GM23338 (cell line): ENCODE measurements at regions not wholly inside any gene's neighbourhood (a gene's known extent, or its start where the extent isn't known, plus 50 kb on each side); places are given as distances from the start of the nearest gene placed in this dataset.

Source experiments
- ATAC-seq: fragments of 200-7000 bp; cut with Tn5 transposase; 3 replicates; pipeline ENCODE4 v1.9.1; 2020
- DNase-seq: peaks from one replicate; pipeline ENCODE4 v3.0.0-alpha.2; 2015; ENCODE audit warnings: low spot score
- H2AFZ ChIP-seq: fragments of 200-600 bp; sonication (generic); 2 replicates; pipeline ENCODE4 v1.8.0; 2016; ENCODE audit warnings: antibody characterized with exemption, mild to moderate bottlenecking, moderate library complexity
- H3F3A ChIP-seq: fragments of 200-600 bp; sonication (generic); replicated peaks from 2 replicates; pipeline ENCODE4 v1.8.0; 2017; ENCODE audit warnings: antibody characterized with exemption, mixed run types, low read depth
- H3K27ac ChIP-seq: fragments of 200-600 bp; sonication (generic); 2 replicates; pipeline ENCODE4 v1.6.1; 2016; ENCODE audit warnings: low read depth
- H3K27me3 ChIP-seq: fragments of 200-600 bp; sonication (generic); 2 replicates; pipeline ENCODE4 v1.8.0; 2016; ENCODE audit warnings: mild to moderate bottlenecking, mixed run types, moderate library complexity; ENCODE audit not compliant: insufficient read depth
- H3K36me3 ChIP-seq: fragments of 200-600 bp; sonication (generic); 2 replicates; pipeline ENCODE4 v1.8.0; 2016; ENCODE audit warnings: mild to moderate bottlenecking; ENCODE audit not compliant: insufficient read depth
- H3K4me1 ChIP-seq: fragments of 200-600 bp; sonication (generic); 2 replicates; pipeline ENCODE4 v1.8.0; 2016; ENCODE audit warnings: mild to moderate bottlenecking, moderate library complexity; ENCODE audit not compliant: insufficient read depth
- H3K4me2 ChIP-seq: fragments of 200-600 bp; sonication (generic); 2 replicates; pipeline ENCODE4 v1.7.1; 2017; ENCODE audit warnings: mixed run types
- H3K4me3 ChIP-seq: fragments of 200-600 bp; sonication (generic); 2 replicates; pipeline ENCODE4 v1.6.1; 2016; ENCODE audit warnings: mixed run types
- H3K79me2 ChIP-seq: fragments of 200-600 bp; sonication (generic); replicated peaks from 2 replicates; pipeline ENCODE4 v1.8.0; 2017; ENCODE audit warnings: mild to moderate bottlenecking; ENCODE audit not compliant: insufficient read depth
- H3K9me2 ChIP-seq: fragments of 200-600 bp; sonication (generic); 2 replicates; pipeline ENCODE4 v1.8.0; 2017; ENCODE audit not compliant: insufficient read depth
- H4K20me1 ChIP-seq: fragments of 200-600 bp; sonication (generic); replicated peaks from 2 replicates; pipeline ENCODE4 v1.8.0; 2017; ENCODE audit warnings: mild to moderate bottlenecking; ENCODE audit not compliant: insufficient read depth
- H3K27ac Mint-ChIP-seq: 2 replicates; pipeline ENCODE4 v1.8.0; 2020; ENCODE audit warnings: inconsistent platforms, mild to moderate bottlenecking, moderate library complexity, mixed read lengths
- H3K27me3 Mint-ChIP-seq: 3 replicates; pipeline ENCODE4 v1.8.0; 2022; ENCODE audit warnings: low read depth, mild to moderate bottlenecking, moderate library complexity, mixed read lengths, inconsistent platforms; ENCODE audit not compliant: insufficient read depth, poor library complexity
- H3K36me3 Mint-ChIP-seq: 3 replicates; pipeline ENCODE4 v1.8.0; 2021; ENCODE audit warnings: low read depth, mild to moderate bottlenecking, inconsistent platforms, moderate library complexity, mixed read lengths
- H3K4me1 Mint-ChIP-seq: 3 replicates; pipeline ENCODE4 v1.8.0; 2020; ENCODE audit warnings: mild to moderate bottlenecking, inconsistent platforms, mixed read lengths
- H3K4me3 Mint-ChIP-seq: 3 replicates; pipeline ENCODE4 v1.8.0; 2021; ENCODE audit warnings: moderate library complexity, mild to moderate bottlenecking, inconsistent platforms, mixed read lengths
- H3K9me3 Mint-ChIP-seq: 3 replicates; pipeline ENCODE4 v1.8.0; 2020; ENCODE audit warnings: moderate library complexity, mild to moderate bottlenecking, inconsistent platforms, mixed read lengths
- CREB1 ChIP-seq: fragments of 250-450 bp; sonication (Bioruptor Pico); IDR thresholded peaks from 2 replicates; pipeline ENCODE4 v1.5.0; 2020; ENCODE audit warnings: low read depth, mild to moderate bottlenecking, moderate library complexity
- CTCF ChIP-seq, 2 experiments: fragments of 200-600 bp in 1 of 2; sonication (generic) in 1 of 2; conservative IDR thresholded peaks; 2 replicates each; pipeline versions ENCODE4 v1.5.1 to v1.6.1; 2016 to 2017; ENCODE audit warnings: antibody characterized with exemption in 2 of 2, low read depth in 2 of 2, mild to moderate bottlenecking in 2 of 2, moderate library complexity in 1 of 2
- ETS1 ChIP-seq: IDR thresholded peaks from 2 replicates; pipeline ENCODE4 v1.6.1; 2016; ENCODE audit warnings: antibody characterized with exemption
- EZH2 ChIP-seq: fragments of 200-600 bp; sonication (generic); IDR thresholded peaks from one replicate; pipeline ENCODE4 v1.8.0; 2017; ENCODE audit warnings: antibody characterized with exemption, mild to moderate bottlenecking, low read depth; ENCODE audit not compliant: unreplicated experiment
- EZH2phosphoT487 ChIP-seq: fragments of 200-600 bp; sonication (generic); IDR thresholded peaks from one replicate; pipeline ENCODE4 v1.8.1; 2018; ENCODE audit warnings: antibody characterized with exemption; ENCODE audit not compliant: unreplicated experiment
- JUNB ChIP-seq: IDR thresholded peaks from one replicate; pipeline ENCODE4 v1.6.1; 2016; ENCODE audit warnings: antibody characterized with exemption; ENCODE audit not compliant: unreplicated experiment
- NANOG ChIP-seq: IDR thresholded peaks from 2 replicates; pipeline ENCODE4 v1.6.1; 2016; ENCODE audit warnings: antibody characterized with exemption, borderline replicate concordance
- POLR2AphosphoS5 ChIP-seq: IDR thresholded peaks from 2 replicates; pipeline ENCODE4 v1.6.1; 2016; ENCODE audit warnings: antibody characterized with exemption, low read depth
- STAT1 ChIP-seq: IDR thresholded peaks from one replicate; pipeline ENCODE4 v1.6.1; 2016; ENCODE audit warnings: antibody characterized with exemption; ENCODE audit not compliant: unreplicated experiment
- ZNF114 ChIP-seq: fragments of 250-450 bp; sonication (Bioruptor Pico); IDR thresholded peaks from 2 replicates; pipeline ENCODE4 v1.5.0; 2020; ENCODE audit warnings: mild to moderate bottlenecking, moderate library complexity
- ZNF331 ChIP-seq: fragments of 250-450 bp; sonication (Bioruptor Pico); IDR thresholded peaks from 2 replicates; pipeline ENCODE4 v1.5.0; 2020; ENCODE audit warnings: low read depth, mild to moderate bottlenecking, moderate library complexity
- TF ChIP-seq, protein P1 (sequence below): IDR thresholded peaks from one replicate; pipeline ENCODE4 v1.6.1; 2018; ENCODE audit warnings: antibody characterized with exemption; ENCODE audit not compliant: unreplicated experiment

- H3K9me2 ChIP-seq: no peaks in the 10 kb centered on the region
- no peaks in the 10 kb centered on the region for H3K27me3 ChIP-seq
- H3K4me1 ChIP-seq: no peaks in the 10 kb centered on the region
- no peaks in the 10 kb centered on the region for H3F3A ChIP-seq
- no peak overlapping the region for H3K27ac Mint-ChIP-seq
- H4K20me1 ChIP-seq: no peaks in the 10 kb centered on the region
- no peaks in the 10 kb centered on the region for H3K79me2 ChIP-seq
- H3K9me3 Mint-ChIP-seq: peaks cover 8% of the 10 kb centered on the region; the same call in 1 of the 3 replicates
- no peak overlapping the region for H2AFZ ChIP-seq
- H3K4me1 Mint-ChIP-seq: no peaks in the 10 kb centered on the region
- no peaks in the 10 kb centered on the region for H3K27me3 Mint-ChIP-seq
- no peak overlapping the region for H3K4me2 ChIP-seq
- DNase-seq: no peak
- no peak overlapping the region for H3K4me3 ChIP-seq
- H3K36me3 ChIP-seq: no peaks in the 10 kb centered on the region
- TF ChIP-seq NANOG (no peak), ZNF331 (CRISPR knock-in tag) (no peak), CTCF (conservative IDR thresholded peaks at IDR 0.05; ENCODE audit: low read depth in 2 of 2) (no peak), EZH2phosphoT487 (no peak), POLR2AphosphoS5 (no peak), STAT1 (no peak), JUNB (no peak), EZH2 (no peak), CREB1 (CRISPR knock-in tag) (no peak), ETS1 (no peak), ZNF114 (CRISPR knock-in tag) (no peak)
- TF ChIP-seq, protein P1, sequence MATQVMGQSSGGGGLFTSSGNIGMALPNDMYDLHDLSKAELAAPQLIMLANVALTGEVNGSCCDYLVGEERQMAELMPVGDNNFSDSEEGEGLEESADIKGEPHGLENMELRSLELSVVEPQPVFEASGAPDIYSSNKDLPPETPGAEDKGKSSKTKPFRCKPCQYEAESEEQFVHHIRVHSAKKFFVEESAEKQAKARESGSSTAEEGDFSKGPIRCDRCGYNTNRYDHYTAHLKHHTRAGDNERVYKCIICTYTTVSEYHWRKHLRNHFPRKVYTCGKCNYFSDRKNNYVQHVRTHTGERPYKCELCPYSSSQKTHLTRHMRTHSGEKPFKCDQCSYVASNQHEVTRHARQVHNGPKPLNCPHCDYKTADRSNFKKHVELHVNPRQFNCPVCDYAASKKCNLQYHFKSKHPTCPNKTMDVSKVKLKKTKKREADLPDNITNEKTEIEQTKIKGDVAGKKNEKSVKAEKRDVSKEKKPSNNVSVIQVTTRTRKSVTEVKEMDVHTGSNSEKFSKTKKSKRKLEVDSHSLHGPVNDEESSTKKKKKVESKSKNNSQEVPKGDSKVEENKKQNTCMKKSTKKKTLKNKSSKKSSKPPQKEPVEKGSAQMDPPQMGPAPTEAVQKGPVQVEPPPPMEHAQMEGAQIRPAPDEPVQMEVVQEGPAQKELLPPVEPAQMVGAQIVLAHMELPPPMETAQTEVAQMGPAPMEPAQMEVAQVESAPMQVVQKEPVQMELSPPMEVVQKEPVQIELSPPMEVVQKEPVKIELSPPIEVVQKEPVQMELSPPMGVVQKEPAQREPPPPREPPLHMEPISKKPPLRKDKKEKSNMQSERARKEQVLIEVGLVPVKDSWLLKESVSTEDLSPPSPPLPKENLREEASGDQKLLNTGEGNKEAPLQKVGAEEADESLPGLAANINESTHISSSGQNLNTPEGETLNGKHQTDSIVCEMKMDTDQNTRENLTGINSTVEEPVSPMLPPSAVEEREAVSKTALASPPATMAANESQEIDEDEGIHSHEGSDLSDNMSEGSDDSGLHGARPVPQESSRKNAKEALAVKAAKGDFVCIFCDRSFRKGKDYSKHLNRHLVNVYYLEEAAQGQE: no peak
- H3K36me3 Mint-ChIP-seq: no peaks in the 10 kb centered on the region
- no peak overlapping the region for H3K27ac ChIP-seq
- ATAC-seq: no peak
- H3K4me3 Mint-ChIP-seq: no peak overlapping the region
Measured at GRCh38 chr10:47104786-47105385, 193.7 kb downstream of the PTPN20 start.
